T-cell (primary cell): ENCODE measurements at regions not wholly inside any gene's neighbourhood (a gene's known extent, or its start where the extent isn't known, plus 50 kb on each side); places are given as distances from the start of the nearest gene placed in this dataset.
"Not testable (repeated sequence)": the region's sequence is repeated elsewhere in the genome, so short reads cannot be mapped to it uniquely, and the experiment has no call there.

ENCODE experiments used
- ATAC-seq, 4 experiments: fragments of 200-7000 bp in 3 of 4; fragments of 150-1000 bp in 1 of 4; cut with Tn5 transposase; replicated peaks in 1 of 4; 1 replicate in 3 of 4; 2 replicates in 1 of 4; pipeline ENCODE4 v1.10.0; 2021; ENCODE audit warnings: moderate library complexity in 3 of 4, mild to moderate bottlenecking in 2 of 4, moderate number of reproducible peaks in 1 of 4
- CTCF ChIA-PET, 2 donors: fragments of 300-600 bp; sonication (Branson Sonifier 250); formaldehyde crosslinking; loops; one replicate each; lab custom pipeline; 2022; ENCODE audit warnings: antibody characterized with exemption in 2 of 2; lab: Charles Lee
- POLR2A ChIA-PET, 2 donors: fragments of 300-600 bp; sonication (Branson Sonifier 250); formaldehyde crosslinking; loops; one replicate each; lab custom pipeline; 2022; ENCODE audit warnings: antibody characterized with exemption in 2 of 2; lab: Charles Lee
- DNase-seq, 35 experiments: peaks; one replicate each; pipeline versions ENCODE4 v3.0.0 to v3.0.0-alpha.2; 2013 to 2023
- H3K27ac ChIP-seq: one replicate; pipeline ENCODE4 v1.5.1; 2013; ENCODE audit warnings: low read length
- H3K27me3 ChIP-seq, 2 experiments: replicated peaks in 1 of 2; 1 replicate in 1 of 2; 2 replicates in 1 of 2; pipeline versions ENCODE4 v1.6.1 to v1.7.0; 2013; ENCODE audit warnings: low read length in 1 of 2, mixed read lengths in 1 of 2; ENCODE audit not compliant: control insufficient read depth in 2 of 2, insufficient read depth in 2 of 2; ENCODE audit errors: extremely low read depth in 1 of 2
- H3K36me3 ChIP-seq, 2 donors: 1 replicate in 1 of 2; 2 replicates in 1 of 2; pipeline versions ENCODE4 v1.6.1 to v1.7.0; 2013; ENCODE audit warnings: low read length in 1 of 2; ENCODE audit not compliant: control insufficient read depth in 2 of 2, insufficient read depth in 1 of 2; ENCODE audit errors: extremely low read depth in 1 of 2
- H3K4me1 ChIP-seq, 2 experiments: 1 replicate in 1 of 2; 2 replicates in 1 of 2; pipeline versions ENCODE4 v1.6.1 to v1.7.0; 2013; ENCODE audit warnings: low read length in 2 of 2, mixed read lengths in 1 of 2; ENCODE audit not compliant: insufficient read depth in 2 of 2, control insufficient read depth in 1 of 2; ENCODE audit errors: extremely low read depth in 1 of 2
- H3K4me3 ChIP-seq, 2 donors: 1 replicate in 1 of 2; 2 replicates in 1 of 2; pipeline versions ENCODE4 v1.5.1 to v1.7.0; 2013; ENCODE audit warnings: mild to moderate bottlenecking in 2 of 2, low read length in 1 of 2, moderate library complexity in 1 of 2; ENCODE audit not compliant: control insufficient read depth in 1 of 2; ENCODE audit errors: extremely low read depth in 1 of 2
- H3K9me3 ChIP-seq: 2 replicates; pipeline ENCODE4 v1.7.0; 2013
- H3K27ac Mint-ChIP-seq, 2 donors: one replicate each; pipeline ENCODE4 v1.8.0; 2020 to 2021; ENCODE audit warnings: mild to moderate bottlenecking in 2 of 2, mixed read lengths in 2 of 2
- H3K27me3 Mint-ChIP-seq, 2 donors: one replicate each; pipeline ENCODE4 v1.8.0; 2021 to 2022; ENCODE audit warnings: mixed read lengths in 2 of 2
- H3K36me3 Mint-ChIP-seq: one replicate; pipeline ENCODE4 v1.8.0; 2021; ENCODE audit warnings: mixed read lengths
- H3K4me1 Mint-ChIP-seq, 3 donors: one replicate each; pipeline ENCODE4 v1.8.0; 2020 to 2022; ENCODE audit warnings: mixed read lengths in 3 of 3, mild to moderate bottlenecking in 1 of 3
- H3K4me3 Mint-ChIP-seq, 3 donors: one replicate each; pipeline ENCODE4 v1.8.0; 2020 to 2022; ENCODE audit warnings: mild to moderate bottlenecking in 3 of 3, mixed read lengths in 3 of 3, moderate library complexity in 3 of 3
- H3K9me3 Mint-ChIP-seq, 3 donors: one replicate each; pipeline ENCODE4 v1.8.0; 2020 to 2022; ENCODE audit warnings: mixed read lengths in 3 of 3
- WGBS: methylation state at CpG from one replicate; pipeline ENCODE4 v1.1.5; 2013; ENCODE audit warnings: missing lambda C conversion rate; ENCODE audit not compliant: insufficient coverage; 5-methylcytosine and 5-hydroxymethylcytosine counted together

GRCh38 chrX:82775426-82775825 is 732.7 kb upstream of the POU3F4 start:
- Mint-ChIP-seq H3K27ac (no peak overlapping the region), H3K4me1 (no peaks in the 10 kb centered on the region), H3K4me3 (no peak overlapping the region), H3K9me3 (peaks cover 0 to 15% (median 12%) of the 10 kb centered on the region in 3 donors), H3K36me3 (no peaks in the 10 kb centered on the region), H3K27me3 (peaks cover 0 to 7% of the 10 kb centered on the region in 2 donors)
- Histone ChIP-seq H3K27ac (no peak overlapping the region), H3K9me3 (peaks cover 2% of the 10 kb centered on the region), H3K27me3 (no peaks in the 10 kb centered on the region), H3K36me3 (no peaks in the 10 kb centered on the region), H3K4me3 (no peak overlapping the region), H3K4me1 (no peaks in the 10 kb centered on the region)
- CTCF ChIA-PET: no interaction called here
- DNase-seq (no peak), ATAC-seq (no peak)
- POLR2A ChIA-PET: no interaction called here
- WGBS: no CpG with 5 or more reads among the region's 3 CpGs

GRCh38 chrX:82782014-82782413 is 726.1 kb upstream of the POU3F4 start:
- ATAC-seq (no peak), DNase-seq (no peak)
- Mint-ChIP-seq H3K4me3 (no peak overlapping the region), H3K9me3 (peaks cover 5 to 8% (median 6%) of the 10 kb centered on the region in 3 donors), H3K4me1 (no peaks in the 10 kb centered on the region), H3K27me3 (peaks cover 0 to 11% of the 10 kb centered on the region in 2 donors), H3K27ac (no peak overlapping the region), H3K36me3 (no peaks in the 10 kb centered on the region)
- no peak overlapping the region for H3K4me3 ChIP-seq
- POLR2A ChIA-PET: no interaction called here
- H3K36me3 ChIP-seq: no peaks in the 10 kb centered on the region
- no peaks in the 10 kb centered on the region for H3K27me3 ChIP-seq
- CTCF ChIA-PET: no interaction called here
- no peak overlapping the region for H3K27ac ChIP-seq
- no peaks in the 10 kb centered on the region for H3K4me1 ChIP-seq
- WGBS: no CpG with 5 or more reads among the region's 4 CpGs
- no peaks in the 10 kb centered on the region for H3K9me3 ChIP-seq

DNA sequence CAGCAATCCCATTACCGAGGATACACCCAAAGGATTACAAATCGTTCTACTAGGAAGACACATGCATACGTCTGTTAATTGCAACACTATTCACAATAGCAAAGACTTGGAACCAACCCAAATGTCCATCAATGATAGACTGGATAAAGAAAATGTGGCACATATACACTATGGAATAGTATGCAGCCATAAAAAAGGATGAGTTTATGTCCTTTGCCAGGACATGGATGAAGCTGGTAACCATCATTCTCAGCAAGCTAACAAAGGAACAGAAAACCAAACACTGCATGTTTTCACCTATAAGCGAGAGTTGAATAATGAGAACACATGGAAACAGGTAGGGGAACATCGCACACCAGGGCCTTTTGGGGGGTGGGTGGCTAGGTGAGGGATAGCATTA is 695.2 kb upstream of the POU3F4 start:
- POLR2A ChIA-PET, CTCF ChIA-PET, H3K9me3 ChIP-seq, H3K27ac ChIP-seq, H3K36me3 ChIP-seq, DNase-seq, H3K27me3 ChIP-seq, H3K27ac Mint-ChIP-seq, H3K4me1 ChIP-seq, H3K9me3 Mint-ChIP-seq, H3K4me1 Mint-ChIP-seq, H3K4me3 ChIP-seq, H3K4me3 Mint-ChIP-seq, ATAC-seq, H3K36me3 Mint-ChIP-seq: not testable (repeated sequence)
- WGBS: no CpG with 5 or more reads among the region's 5 CpGs
- peaks cover 0 to 18% of the 10 kb centered on the region in 2 donors for H3K27me3 Mint-ChIP-seq

DNA sequence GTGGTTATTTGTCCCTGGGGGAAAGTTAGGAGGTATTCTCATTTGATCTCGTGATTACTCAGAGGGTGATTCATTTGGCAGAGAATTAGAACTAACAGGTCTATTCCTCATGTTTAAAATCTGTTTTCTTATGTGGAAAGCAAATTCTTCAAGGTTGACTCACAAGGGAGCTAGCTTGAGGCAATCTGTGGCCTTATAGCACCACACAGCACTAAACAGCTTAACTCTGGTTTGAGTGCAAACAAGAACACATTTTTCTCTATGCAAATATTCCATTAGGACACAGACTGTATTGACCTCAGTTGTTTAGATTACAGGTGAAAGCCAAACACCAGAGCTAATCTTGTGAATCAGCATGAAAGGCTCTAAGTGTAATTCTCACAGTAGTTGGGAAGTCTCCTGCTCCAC is 694.4 kb upstream of the POU3F4 start:
- H3K27ac ChIP-seq: no peak overlapping the region
- H3K9me3 ChIP-seq: no peaks in the 10 kb centered on the region
- H3K4me3 ChIP-seq: no peak overlapping the region
- ATAC-seq: no peak
- Mint-ChIP-seq H3K4me1 (no peaks in the 10 kb centered on the region), H3K27me3 (peaks cover 0 to 18% of the 10 kb centered on the region in 2 donors), H3K27ac (no peak overlapping the region), H3K9me3 (peaks cover 5 to 10% (median 6%) of the 10 kb centered on the region in 3 donors), H3K36me3 (no peaks in the 10 kb centered on the region), H3K4me3 (no peak overlapping the region)
- WGBS: no CpG with 5 or more reads among the region's 1 CpG
- POLR2A ChIA-PET: no interaction called here
- no peaks in the 10 kb centered on the region for H3K4me1 ChIP-seq
- no peaks in the 10 kb centered on the region for H3K36me3 ChIP-seq
- CTCF ChIA-PET: no interaction called here
- DNase-seq: no peak
- no peaks in the 10 kb centered on the region for H3K27me3 ChIP-seq

DNA sequence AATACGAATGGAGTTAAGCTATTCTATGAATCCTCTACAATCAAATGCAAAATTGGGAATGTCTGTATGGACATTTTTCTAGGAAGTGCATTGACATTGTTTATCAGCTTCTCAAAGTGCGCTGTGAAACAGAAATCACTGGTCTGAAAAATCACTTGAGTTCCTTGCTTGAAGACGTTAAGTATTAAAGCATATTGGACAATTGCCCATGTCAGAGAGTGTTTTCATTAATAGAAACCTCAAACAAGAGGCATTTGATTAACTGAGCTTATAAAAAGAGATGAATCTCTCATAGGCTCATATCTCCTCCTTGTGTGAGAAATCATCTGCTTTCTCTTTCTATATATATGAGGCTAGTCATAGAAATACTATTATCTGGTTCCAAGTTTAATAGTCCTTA is 692.1 kb upstream of the POU3F4 start:
- H3K4me3 Mint-ChIP-seq: no peak overlapping the region
- ChIA-PET CTCF (no interaction called here), POLR2A (no interaction called here)
- no peak overlapping the region for H3K27ac Mint-ChIP-seq
- H3K36me3 ChIP-seq: no peaks in the 10 kb centered on the region
- no peak for ATAC-seq
- no peak overlapping the region for H3K4me3 ChIP-seq
- H3K36me3 Mint-ChIP-seq: no peaks in the 10 kb centered on the region
- no CpG with 5 or more reads among the region's 3 CpGs for WGBS
- no peaks in the 10 kb centered on the region for H3K9me3 ChIP-seq
- peaks cover 0 to 11% of the 10 kb centered on the region in 2 donors for H3K27me3 Mint-ChIP-seq
- no peaks in the 10 kb centered on the region for H3K4me1 Mint-ChIP-seq
- DNase-seq: no peak
- no peaks in the 10 kb centered on the region for H3K4me1 ChIP-seq
- H3K27me3 ChIP-seq: no peaks in the 10 kb centered on the region
- H3K27ac ChIP-seq: no peak overlapping the region
- H3K9me3 Mint-ChIP-seq: peaks cover 5 to 10% (median 6%) of the 10 kb centered on the region in 3 donors

GRCh38 chrX:82816562-82816961 is 691.5 kb upstream of the POU3F4 start:
- Mint-ChIP-seq H3K36me3 (no peaks in the 10 kb centered on the region), H3K4me1 (no peaks in the 10 kb centered on the region), H3K4me3 (no peak overlapping the region), H3K27me3 (peaks cover 0 to 6% of the 10 kb centered on the region in 2 donors), H3K27ac (no peak overlapping the region), H3K9me3 (peaks cover 4 to 6% (median 5%) of the 10 kb centered on the region in 3 donors)
- ATAC-seq: no peak
- H3K27me3 ChIP-seq: no peaks in the 10 kb centered on the region
- no peak overlapping the region for H3K4me3 ChIP-seq
- H3K27ac ChIP-seq: no peak overlapping the region
- no CpG with 5 or more reads among the region's 2 CpGs for WGBS
- H3K4me1 ChIP-seq: no peaks in the 10 kb centered on the region
- POLR2A ChIA-PET: no interaction called here
- DNase-seq: no peak
- CTCF ChIA-PET: interaction anchor here in 1 of 2 donors (0.5 kb wide), 2 partner anchors 175 to 191 kb away, joined by 3 to 4 read pairs; no protein-coding TSS in a partner anchor
- no peaks in the 10 kb centered on the region for H3K9me3 ChIP-seq
- H3K36me3 ChIP-seq: no peaks in the 10 kb centered on the region

DNA sequence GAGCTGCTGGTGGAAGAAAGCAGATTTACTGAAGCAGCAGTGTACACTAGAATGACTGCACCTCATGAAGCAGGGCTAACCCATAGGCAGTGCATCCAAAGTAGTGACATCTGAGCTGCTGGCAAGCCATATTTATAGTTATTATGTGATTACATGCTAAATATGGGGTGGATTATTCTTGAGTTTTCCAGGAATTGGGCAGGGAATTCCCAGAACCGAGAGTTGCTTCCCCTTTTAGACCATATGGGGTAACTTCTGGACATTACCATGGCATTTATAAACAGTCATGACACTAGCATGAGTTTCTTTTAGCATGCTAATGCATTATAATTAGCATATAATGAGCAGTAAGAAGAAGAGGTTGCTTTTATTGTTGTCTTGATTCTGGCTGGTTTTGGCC is 665.8 kb upstream of the POU3F4 start:
- H3K4me1 ChIP-seq: no peaks in the 10 kb centered on the region
- no CpG with 5 or more reads among the region's 1 CpG for WGBS
- no peak for ATAC-seq
- H3K4me1 Mint-ChIP-seq: no peaks in the 10 kb centered on the region
- H3K9me3 ChIP-seq: no peaks in the 10 kb centered on the region
- no peak overlapping the region for H3K27ac Mint-ChIP-seq
- H3K36me3 Mint-ChIP-seq: no peaks in the 10 kb centered on the region
- peaks cover 0 to 9% (median under 1%) of the 10 kb centered on the region in 3 donors for H3K9me3 Mint-ChIP-seq
- H3K4me3 Mint-ChIP-seq: no peak overlapping the region
- H3K36me3 ChIP-seq: no peaks in the 10 kb centered on the region
- no peaks in the 10 kb centered on the region for H3K27me3 Mint-ChIP-seq
- H3K27me3 ChIP-seq: no peaks in the 10 kb centered on the region
- no peak overlapping the region for H3K4me3 ChIP-seq
- DNase-seq: no peak
- ChIA-PET CTCF (no interaction called here), POLR2A (no interaction called here)
- no peak overlapping the region for H3K27ac ChIP-seq
